MM.1S (cell line): ENCODE measurements at regions not wholly inside any gene's neighbourhood (a gene's known extent, or its start where the extent isn't known, plus 50 kb on each side); places are given as distances from the start of the nearest gene placed in this dataset.

Source experiments
- DNase-seq: peaks from one replicate; pipeline ENCODE4 v3.0.0-alpha.2; 2015
- H2AFZ ChIP-seq: fragments of 300-600 bp; sonication (generic); 2 replicates; pipeline ENCODE4 v1.6.0; 2016; ENCODE audit warnings: antibody characterized with exemption, low read length
- H3F3A ChIP-seq: fragments of 300-600 bp; sonication (generic); 2 replicates; pipeline ENCODE4 v1.6.1; 2016; ENCODE audit warnings: mild to moderate bottlenecking, antibody characterized with exemption, low read length, moderate library complexity, mixed read lengths; ENCODE audit not compliant: insufficient read depth
- H3K27ac ChIP-seq: fragments of 300-600 bp; sonication (generic); 2 replicates; pipeline ENCODE4 v1.5.1; 2016; ENCODE audit warnings: mild to moderate bottlenecking, low read length
- H3K27me3 ChIP-seq: fragments of 300-600 bp; sonication (generic); replicated peaks from 2 replicates; pipeline ENCODE4 v1.6.0; 2016; ENCODE audit warnings: low read length; ENCODE audit not compliant: insufficient read depth
- H3K36me3 ChIP-seq: fragments of 300-600 bp; sonication (generic); replicated peaks from 2 replicates; pipeline ENCODE4 v1.6.1; 2016; ENCODE audit warnings: mild to moderate bottlenecking, low read length, mixed read lengths; ENCODE audit not compliant: insufficient read depth
- H3K4me1 ChIP-seq: fragments of 300-600 bp; sonication (generic); 2 replicates; pipeline ENCODE4 v1.6.1; 2016; ENCODE audit warnings: low read length, mixed read lengths
- H3K4me2 ChIP-seq: fragments of 300-600 bp; sonication (generic); 2 replicates; pipeline ENCODE4 v1.6.0; 2016; ENCODE audit warnings: low read depth, low read length
- H3K4me3 ChIP-seq: fragments of 300-600 bp; sonication (generic); 2 replicates; pipeline ENCODE4 v1.5.1; 2016; ENCODE audit warnings: low read length, mixed read lengths
- H3K79me2 ChIP-seq: fragments of 300-600 bp; sonication (generic); 2 replicates; pipeline ENCODE4 v1.6.1; 2016; ENCODE audit warnings: mixed run types, low read length, mixed read lengths
- H3K9ac ChIP-seq: fragments of 300-600 bp; sonication (generic); 2 replicates; pipeline ENCODE4 v1.6.1; 2016; ENCODE audit warnings: low read length, mixed read lengths
- H3K9me2 ChIP-seq: fragments of 300-600 bp; sonication (generic); replicated peaks from 2 replicates; pipeline ENCODE4 v1.6.1; 2016; ENCODE audit warnings: mild to moderate bottlenecking, low read length, mixed read lengths; ENCODE audit not compliant: insufficient read depth
- H3K9me3 ChIP-seq: fragments of 300-600 bp; sonication (generic); replicated peaks from 2 replicates; pipeline ENCODE4 v1.6.1; 2016; ENCODE audit warnings: mild to moderate bottlenecking, low read length, mixed read lengths; ENCODE audit not compliant: insufficient read depth
- H4K20me1 ChIP-seq: fragments of 300-600 bp; sonication (generic); 2 replicates; pipeline ENCODE4 v1.6.1; 2016; ENCODE audit warnings: mild to moderate bottlenecking, low read length, moderate library complexity, mixed read lengths; ENCODE audit not compliant: insufficient read depth
- EZH2 ChIP-seq: fragments of 300-600 bp; sonication (generic); optimal IDR thresholded peaks from 2 replicates; pipeline ENCODE3; 2017; ENCODE audit warnings: low read depth, mild to moderate bottlenecking, antibody characterized with exemption, low read length, mixed read lengths
- EZH2phosphoT487 ChIP-seq: fragments of 300-600 bp; sonication (generic); IDR thresholded peaks from 2 replicates; pipeline ENCODE4 v1.6.1; 2018; ENCODE audit warnings: antibody characterized with exemption, low read length
- TF ChIP-seq, protein P1 (sequence below): fragments of 300-600 bp; sonication (generic); IDR thresholded peaks from 2 replicates; pipeline ENCODE4 v1.5.1; 2016; ENCODE audit warnings: antibody characterized with exemption, low read length, mixed read lengths

DNA sequence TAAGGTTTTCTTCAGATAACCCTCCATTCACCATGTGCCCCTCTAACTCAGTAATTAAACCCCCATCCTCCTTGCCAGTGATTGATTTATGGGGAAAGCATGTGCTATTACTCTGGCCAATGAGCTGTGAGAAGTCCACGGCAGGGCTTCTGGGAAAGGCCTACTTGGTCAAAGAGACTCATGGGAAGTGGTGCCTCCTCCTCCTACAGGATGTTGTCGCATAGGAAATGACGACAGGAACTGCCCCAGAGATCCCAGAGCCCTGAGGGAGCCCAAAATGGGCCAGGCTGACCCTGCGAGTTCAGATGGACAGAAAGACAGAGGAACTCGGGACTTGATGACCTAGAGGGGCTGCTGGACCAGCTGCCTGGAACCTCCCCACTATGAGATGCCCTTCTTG, 938.1 kb upstream of the TMEM132C start:
- no peak overlapping the region for H2AFZ ChIP-seq
- H3K9ac ChIP-seq: no peak overlapping the region
- H3K9me2 ChIP-seq: no peaks in the 10 kb centered on the region
- TF ChIP-seq EZH2 (no peak), EZH2phosphoT487 (no peak)
- TF ChIP-seq, protein P1, sequence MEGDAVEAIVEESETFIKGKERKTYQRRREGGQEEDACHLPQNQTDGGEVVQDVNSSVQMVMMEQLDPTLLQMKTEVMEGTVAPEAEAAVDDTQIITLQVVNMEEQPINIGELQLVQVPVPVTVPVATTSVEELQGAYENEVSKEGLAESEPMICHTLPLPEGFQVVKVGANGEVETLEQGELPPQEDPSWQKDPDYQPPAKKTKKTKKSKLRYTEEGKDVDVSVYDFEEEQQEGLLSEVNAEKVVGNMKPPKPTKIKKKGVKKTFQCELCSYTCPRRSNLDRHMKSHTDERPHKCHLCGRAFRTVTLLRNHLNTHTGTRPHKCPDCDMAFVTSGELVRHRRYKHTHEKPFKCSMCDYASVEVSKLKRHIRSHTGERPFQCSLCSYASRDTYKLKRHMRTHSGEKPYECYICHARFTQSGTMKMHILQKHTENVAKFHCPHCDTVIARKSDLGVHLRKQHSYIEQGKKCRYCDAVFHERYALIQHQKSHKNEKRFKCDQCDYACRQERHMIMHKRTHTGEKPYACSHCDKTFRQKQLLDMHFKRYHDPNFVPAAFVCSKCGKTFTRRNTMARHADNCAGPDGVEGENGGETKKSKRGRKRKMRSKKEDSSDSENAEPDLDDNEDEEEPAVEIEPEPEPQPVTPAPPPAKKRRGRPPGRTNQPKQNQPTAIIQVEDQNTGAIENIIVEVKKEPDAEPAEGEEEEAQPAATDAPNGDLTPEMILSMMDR: no peak
- peaks cover 11% of the 10 kb centered on the region for H3K4me1 ChIP-seq
- no peaks in the 10 kb centered on the region for H3K27me3 ChIP-seq
- H3K27ac ChIP-seq: no peak overlapping the region
- peaks cover 6% of the 10 kb centered on the region; the same call in 1 of the 2 replicates for H3F3A ChIP-seq
- no peak for DNase-seq
- no peaks in the 10 kb centered on the region for H3K79me2 ChIP-seq
- H3K4me2 ChIP-seq: no peak overlapping the region
- H3K4me3 ChIP-seq: no peak overlapping the region
- H3K9me3 ChIP-seq: no peaks in the 10 kb centered on the region
- no peaks in the 10 kb centered on the region for H4K20me1 ChIP-seq
- H3K36me3 ChIP-seq: no peaks in the 10 kb centered on the region

DNA sequence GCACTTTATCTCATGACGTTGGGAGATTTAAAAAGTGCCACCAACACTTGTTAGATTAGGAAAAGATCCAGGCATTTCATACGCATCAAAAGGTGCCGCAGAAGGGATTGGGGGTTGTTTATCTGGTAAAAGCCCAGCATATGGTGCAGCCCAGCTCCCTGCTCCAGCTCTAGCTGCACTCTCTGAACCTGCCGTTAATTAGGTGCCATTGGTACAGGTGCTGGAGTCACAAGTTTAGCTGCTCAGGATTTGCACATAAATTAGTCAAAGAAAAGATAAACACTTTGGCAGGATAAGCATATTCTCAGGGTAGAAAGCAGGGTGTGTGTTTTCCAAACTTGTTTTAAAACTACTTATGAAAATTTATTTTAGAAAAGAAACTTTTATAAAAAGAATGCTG, 932.6 kb upstream of the TMEM132C start:
- Histone ChIP-seq H3K9ac (no peak overlapping the region), H3K36me3 (no peaks in the 10 kb centered on the region)
- TF ChIP-seq EZH2 (no peak), EZH2phosphoT487 (no peak)
- TF ChIP-seq, protein P1: no peak

DNA sequence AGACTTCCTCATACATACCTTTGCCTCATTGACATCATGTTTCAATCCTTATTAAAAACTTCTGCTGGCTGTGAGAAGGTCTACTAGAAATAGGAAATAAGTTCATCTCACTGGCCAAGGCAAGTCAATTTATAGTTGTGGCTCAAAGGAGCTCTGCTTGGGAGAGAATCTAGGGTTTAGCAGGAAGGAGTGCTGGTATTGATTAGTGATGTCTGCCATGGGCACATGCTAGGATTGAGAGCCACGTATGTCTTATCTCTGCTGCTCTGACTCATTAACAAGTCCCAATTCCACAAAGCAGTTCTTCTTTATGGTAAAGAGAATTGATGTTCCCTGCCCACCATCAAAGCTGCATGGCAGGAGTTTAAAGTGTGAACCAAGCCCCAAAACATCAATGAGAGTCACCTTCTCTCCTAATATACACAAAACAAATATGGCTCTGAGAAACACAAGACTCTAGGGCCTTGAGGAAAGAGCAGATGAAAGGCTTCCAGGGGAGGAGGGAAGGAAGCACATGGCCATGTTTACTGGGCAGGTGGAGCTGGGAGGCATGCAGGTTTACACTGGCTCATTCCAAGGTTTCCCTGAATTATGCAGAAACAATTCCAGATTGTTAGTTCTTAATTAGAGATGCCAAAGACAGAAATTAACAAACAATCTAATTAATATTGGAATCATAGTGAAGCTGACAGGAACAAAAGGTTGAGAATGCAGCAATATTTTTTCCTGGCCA, 931.9 kb upstream of the TMEM132C start:
- no peak overlapping the region for H3K4me3 ChIP-seq
- no peak overlapping the region for H3K27ac ChIP-seq
- no peak overlapping the region for H2AFZ ChIP-seq
- DNase-seq: no peak
- no peak overlapping the region for H3K9ac ChIP-seq
- no peaks in the 10 kb centered on the region for H3K79me2 ChIP-seq
- H3F3A ChIP-seq: no peaks in the 10 kb centered on the region
- H3K27me3 ChIP-seq: no peaks in the 10 kb centered on the region
- no peaks in the 10 kb centered on the region for H3K36me3 ChIP-seq
- no peaks in the 10 kb centered on the region for H3K9me2 ChIP-seq
- H3K4me1 ChIP-seq: peaks cover 21% of the 10 kb centered on the region
- TF ChIP-seq EZH2 (no peak), EZH2phosphoT487 (no peak)
- TF ChIP-seq, protein P1: no peak
- no peaks in the 10 kb centered on the region for H3K9me3 ChIP-seq
- no peaks in the 10 kb centered on the region for H4K20me1 ChIP-seq
- no peak overlapping the region for H3K4me2 ChIP-seq

More for the DNA sequence above, 932.6 kb upstream of the TMEM132C start:
- Histone ChIP-seq H3K9me3 (no peaks in the 10 kb centered on the region), H3K27me3 (no peaks in the 10 kb centered on the region), H3K9me2 (no peaks in the 10 kb centered on the region), H3K4me3 (no peak overlapping the region), H3K79me2 (no peaks in the 10 kb centered on the region), H3F3A (no peaks in the 10 kb centered on the region), H4K20me1 (no peaks in the 10 kb centered on the region), H3K4me2 (no peak overlapping the region), H3K27ac (no peak overlapping the region), H3K4me1 (peaks cover 21% of the 10 kb centered on the region), H2AFZ (no peak overlapping the region)
- DNase-seq: no peak
